NCI-H146 (cell line): ENCODE measurements at regions not wholly inside any gene's neighbourhood (a gene's known extent, or its start where the extent isn't known, plus 50 kb on each side); places are given as distances from the start of the nearest gene placed in this dataset.
A peak's percentile ranks its signal among the peaks of the same experiment; 100 is the strongest.
"Not testable (repeated sequence)": the region's sequence is repeated elsewhere in the genome, so short reads cannot be mapped to it uniquely, and the experiment has no call there.

Experiments used
- DNase-seq: peaks from one replicate; lab custom pipeline; 2025; lab: John Stamatoyannopoulos, UW

DNA sequence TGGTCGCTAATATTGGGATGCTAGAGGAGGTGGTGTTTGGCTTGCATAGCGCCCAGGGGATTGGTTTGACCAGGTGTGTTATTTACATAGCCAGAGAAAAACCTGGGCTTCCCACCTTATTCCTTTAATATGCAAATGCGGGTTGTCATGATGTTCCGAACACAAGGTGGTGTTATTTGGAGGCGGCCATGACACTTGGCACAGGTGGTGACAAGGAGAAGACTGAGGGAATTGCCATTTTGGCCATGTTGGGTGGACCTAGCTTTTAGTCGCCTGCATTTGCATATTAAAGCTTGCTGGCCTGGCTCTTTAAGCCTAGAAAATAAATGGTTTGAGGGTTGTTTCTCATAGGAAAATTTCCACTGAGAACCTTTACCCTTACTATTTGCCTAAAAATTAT is 490.5 kb downstream of the SIPA1L2 start:
- no peak for DNase-seq

DNA sequence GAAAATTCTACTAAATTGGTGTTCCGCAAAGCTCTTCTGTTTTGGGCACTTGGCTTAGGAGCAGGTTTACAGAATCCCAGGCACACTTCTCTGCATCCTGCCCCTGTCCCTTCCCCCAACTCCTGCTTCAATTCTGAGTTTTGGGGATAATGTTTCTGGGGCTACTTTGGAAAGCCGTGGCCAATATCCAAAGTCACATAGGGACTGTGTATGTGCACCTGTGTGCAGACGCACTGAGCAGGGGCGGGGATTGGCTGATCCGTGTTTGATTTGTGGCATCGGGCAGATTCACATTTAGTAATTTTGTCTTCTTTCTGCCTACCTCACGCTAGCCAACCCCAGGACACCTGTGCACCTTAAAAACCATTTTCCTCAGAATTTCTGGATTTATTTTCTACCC is 491.9 kb downstream of the SIPA1L2 start:
- no peak for DNase-seq

DNA sequence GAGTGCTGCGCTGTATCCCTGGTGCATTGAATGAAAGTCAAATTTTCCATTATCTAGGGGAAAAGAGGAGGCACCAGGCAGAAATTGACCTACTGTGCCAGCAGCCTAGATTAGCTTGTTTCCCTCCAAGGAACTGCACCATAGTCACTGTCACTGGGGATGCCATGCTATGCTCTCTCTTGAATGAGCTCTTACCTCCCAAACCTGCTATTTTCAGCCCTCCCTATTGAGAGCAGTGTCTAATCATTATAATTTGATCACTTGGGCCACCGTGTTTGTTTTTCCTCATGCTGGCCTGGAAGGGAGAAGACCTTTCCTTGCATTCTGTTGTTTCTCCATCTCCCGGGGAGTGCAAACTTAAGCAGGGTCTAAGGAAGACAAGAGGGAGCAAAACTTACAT is 492.9 kb downstream of the SIPA1L2 start:
- peak; percentile 29 for DNase-seq

DNA sequence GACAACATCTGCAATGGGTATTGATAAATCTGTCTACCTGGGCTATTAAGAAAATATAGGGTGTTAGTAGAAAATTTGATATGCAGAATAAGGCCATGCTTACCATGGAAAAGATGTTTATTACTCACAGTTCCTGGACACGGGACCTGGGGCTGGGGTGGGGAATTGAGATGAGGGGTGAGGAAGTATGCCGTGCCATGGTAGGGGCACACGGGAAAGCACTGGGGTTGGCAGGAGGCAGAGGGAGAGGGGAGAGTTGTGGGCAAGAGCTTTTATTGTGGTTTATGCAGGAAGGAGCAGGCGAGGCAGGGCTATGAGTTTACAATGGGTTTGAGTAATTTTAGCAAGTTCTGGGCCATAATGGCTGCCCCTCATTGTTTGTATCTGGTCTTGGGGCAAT is 493.8 kb downstream of the SIPA1L2 start:
- no peak for DNase-seq

DNA sequence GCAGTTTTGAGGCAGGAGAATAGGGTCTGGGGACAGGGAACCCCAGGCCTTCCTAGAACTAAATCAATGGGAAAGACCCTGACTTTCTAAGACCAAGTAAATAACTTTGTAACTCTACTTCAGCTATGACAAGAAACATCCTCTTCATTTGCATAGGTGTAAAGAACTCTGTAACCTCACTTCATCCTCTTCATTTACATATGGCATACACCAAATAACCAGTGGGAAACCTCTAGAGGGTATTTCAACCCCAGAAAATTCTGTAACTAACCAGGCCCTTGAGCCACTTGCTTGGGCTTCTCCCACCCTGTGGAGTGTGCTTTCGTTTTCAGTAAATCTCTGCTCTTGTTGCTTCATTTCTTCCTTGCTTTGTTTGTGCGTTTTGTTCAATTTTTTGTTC is 495.6 kb downstream of the SIPA1L2 start:
- no peak for DNase-seq

DNA sequence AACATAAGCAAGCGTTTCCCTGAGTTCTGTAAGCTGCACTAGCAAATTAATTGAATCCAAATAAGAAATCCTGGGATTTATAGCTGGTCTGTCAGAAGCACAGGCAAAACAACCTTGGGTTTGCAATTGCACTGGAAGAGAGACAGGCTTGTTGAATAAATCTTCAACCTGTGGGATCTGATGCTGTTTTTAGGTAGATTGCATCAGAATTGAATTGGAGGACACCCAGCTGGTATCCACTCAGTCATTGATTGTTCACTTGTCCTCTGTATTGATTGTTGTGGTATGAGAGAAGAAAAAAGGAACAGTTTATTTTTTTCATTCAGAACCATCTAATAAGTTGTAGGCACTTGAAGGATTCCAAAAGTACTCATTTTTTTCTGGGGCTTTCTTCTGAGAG is 497.4 kb downstream of the SIPA1L2 start:
- peak; percentile 12 for DNase-seq

DNA sequence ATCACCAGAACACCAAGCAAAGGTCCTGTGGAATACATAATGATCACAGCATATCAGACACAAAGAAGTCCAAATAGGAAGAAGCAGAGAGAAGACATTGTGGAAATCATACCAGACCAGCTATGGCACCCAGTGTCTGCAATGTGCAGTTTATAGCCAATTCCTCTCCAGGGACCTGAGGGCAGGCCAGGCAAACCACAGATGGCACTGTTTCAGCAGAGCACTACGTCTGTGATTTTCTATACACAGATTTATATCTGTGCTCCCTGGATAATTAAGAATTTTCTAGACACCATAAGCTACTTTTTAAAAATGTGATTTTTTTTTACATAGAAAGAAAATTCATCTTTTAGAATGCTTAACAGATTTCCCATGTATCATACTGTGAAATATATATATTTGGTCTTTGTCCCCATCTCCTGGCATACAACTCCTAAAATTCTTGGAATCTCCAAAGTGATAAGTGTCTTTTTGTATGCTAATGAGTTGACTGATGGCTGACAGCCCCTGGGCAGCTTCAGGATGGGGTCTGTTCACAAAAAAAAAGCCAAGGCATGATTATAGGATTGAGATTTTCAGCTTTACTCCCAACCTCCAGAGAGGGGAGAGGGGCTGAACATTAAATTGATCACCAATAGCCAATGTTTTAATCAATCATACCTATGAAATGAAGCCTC is 498.1 kb downstream of the SIPA1L2 start:
- DNase-seq: no peak

DNA sequence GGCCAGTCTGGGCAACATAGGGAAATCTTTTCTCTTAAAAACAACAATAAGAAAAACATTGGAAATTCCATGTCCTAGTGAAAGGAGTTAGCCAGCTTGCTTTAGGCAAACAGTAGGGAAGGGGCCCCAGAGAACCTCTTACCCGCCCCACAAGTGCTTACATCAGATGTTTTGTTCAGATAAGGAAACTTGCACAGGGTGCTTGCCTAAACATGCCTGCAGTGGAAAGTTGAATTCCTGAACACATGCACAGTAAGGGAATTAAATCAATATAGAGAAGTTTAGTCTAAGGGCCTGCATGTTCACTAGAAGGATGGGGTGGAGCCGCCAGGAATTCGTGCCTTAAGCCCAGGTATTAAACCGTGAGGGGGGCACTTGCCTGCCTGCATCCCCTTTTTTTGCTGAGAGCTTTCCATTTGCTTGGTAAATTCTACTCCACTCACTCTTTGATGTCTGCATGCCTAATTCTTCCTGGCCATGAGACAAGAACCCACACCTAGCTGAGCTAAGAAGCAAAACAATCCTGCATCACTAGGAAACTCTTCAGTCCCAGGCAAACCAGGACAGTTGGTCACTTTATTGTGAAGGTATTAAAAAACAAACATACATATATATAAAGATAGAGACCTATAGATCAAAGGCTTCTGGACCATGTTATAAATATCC is 499.0 kb downstream of the SIPA1L2 start:
- DNase-seq: no peak

DNA sequence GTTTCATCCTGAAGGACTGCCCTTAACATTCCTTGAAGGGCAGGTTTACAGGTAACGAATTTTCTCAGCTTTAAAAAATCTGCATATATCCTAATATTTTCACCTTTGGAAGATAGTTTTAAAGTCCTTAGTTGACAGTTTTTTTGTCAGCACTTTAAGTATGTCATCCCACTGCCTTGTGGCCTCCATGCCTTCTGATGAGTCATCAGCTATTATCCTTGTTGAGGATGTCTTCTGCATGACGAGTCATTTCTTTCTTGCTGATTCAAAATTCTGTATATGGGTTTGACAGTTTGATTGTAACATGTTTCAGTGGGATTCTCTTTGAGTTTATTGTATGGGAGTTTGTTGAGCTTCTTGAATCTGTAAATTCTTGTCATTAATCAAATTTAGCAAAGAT is 500.6 kb downstream of the DISC1 start:
- DNase-seq: no peak

DNA sequence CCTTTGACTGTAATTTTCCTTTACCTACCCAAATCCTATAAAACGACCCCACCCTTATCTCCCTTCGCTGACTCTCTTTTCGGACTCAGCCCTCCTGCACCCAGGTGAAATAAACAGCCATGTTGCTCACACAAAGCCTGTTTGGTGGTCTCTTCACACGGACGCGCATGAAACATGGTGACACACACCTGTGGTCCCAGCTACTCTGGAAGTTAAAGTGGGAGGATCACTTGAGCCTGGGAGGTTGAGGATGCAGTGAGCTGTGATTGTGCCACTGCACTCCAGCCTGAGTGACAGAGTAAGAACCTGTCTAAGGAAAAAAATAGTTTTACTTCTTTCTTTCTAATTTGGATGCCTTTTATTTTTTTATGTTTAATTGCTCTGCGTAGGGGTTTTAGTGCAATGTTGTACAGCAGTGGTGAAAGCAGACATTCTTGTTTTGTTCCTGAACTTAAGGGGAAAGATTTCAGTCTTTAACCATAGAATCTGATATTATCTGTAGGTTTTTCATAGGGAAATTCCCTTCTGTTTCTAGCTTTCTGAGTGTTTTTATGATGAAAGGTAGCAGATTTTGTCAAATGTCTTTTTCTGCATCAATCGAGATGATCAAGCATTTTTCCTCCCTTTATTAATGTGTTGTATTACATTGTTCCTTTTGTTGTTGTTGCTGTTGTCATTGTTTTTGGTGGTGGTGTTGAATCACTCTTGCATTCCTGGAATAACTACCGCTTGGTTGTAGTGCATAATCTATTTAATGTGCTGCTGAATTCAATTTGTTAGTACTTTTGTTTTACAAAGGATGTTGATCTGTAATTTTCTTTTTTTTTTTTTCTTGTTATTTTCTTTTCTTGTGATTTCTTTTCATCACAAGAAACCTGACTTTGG is 497.4 kb downstream of the DISC1 start:
- DNase-seq: no peak

DNA sequence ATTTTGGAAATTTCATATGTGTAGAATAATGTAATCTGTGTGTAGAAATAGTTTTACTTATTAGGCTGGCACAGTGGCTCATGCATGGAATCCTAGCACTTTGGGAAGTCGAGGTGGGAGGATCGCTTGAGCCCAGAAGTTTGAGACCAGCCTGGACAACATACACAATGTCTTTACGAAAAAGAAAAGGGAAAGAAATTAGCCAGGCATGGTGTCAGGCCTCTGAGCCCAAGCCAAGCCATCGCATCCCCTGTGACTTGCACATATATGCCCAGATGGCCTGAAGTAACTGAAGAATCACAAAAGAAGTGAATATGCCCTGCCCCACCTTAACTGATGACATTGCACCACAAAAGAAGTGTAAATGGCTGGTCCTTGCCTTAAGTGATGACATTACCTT is 491.3 kb downstream of the DISC1 start:
- not testable (repeated sequence) for DNase-seq

DNA sequence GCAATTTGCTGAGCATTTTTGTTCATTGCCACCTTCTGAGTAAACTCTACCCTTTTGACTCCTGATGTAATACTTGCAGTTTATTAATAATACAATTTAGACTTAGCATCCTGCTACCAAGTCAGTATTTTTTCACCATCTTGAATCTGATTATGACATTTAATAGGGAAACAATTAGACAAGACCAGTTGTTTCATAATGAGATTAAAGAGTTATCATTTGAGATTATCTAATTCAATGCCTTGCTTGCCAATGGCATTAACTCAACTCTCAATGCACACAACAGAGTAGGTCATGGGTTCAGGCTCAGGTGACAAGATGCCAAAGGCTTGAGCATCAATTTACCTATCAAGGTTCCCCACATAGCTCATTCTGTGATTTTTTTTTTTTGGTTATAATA is 488.4 kb downstream of the DISC1 start:
- DNase-seq: no peak

DNA sequence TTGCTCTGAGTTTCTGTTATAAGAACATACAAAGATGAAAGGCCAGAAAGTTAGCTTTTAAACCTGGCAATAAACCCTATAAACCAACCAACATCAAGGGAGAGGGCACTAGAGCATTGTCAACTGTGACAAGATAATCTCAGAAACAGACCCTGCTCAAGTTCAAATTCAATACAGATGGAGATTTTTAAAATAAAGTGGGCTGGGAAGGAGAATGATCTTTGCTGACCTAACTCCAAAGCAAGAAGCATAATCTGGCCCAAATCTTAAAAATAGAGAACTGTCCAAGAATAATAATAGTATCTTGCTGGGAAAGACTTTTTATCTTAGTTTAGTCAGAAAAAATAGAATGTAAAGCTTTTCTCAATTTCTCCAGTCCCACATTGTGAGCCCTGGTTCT is 485.5 kb downstream of the DISC1 start:
- DNase-seq: no peak

DNA sequence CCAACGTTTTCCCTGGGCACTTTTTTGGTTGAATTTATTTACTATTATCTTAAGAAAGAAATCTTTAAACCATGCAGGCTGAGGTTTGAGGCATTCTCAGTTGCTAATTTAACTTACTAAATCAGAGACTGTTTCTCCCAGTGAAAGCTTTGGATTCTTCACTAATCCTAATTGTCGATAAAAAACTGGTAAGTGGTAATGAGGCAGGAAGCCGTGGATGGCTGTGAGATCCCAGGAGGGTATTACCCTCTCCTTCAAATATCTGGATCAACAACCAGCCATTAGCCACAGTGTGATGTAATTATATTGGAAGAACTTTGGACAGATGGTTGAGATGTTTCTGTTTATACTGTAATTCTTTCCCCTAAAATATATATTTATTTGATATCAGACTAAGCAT is 485.0 kb downstream of the DISC1 start:
- no peak for DNase-seq

DNA sequence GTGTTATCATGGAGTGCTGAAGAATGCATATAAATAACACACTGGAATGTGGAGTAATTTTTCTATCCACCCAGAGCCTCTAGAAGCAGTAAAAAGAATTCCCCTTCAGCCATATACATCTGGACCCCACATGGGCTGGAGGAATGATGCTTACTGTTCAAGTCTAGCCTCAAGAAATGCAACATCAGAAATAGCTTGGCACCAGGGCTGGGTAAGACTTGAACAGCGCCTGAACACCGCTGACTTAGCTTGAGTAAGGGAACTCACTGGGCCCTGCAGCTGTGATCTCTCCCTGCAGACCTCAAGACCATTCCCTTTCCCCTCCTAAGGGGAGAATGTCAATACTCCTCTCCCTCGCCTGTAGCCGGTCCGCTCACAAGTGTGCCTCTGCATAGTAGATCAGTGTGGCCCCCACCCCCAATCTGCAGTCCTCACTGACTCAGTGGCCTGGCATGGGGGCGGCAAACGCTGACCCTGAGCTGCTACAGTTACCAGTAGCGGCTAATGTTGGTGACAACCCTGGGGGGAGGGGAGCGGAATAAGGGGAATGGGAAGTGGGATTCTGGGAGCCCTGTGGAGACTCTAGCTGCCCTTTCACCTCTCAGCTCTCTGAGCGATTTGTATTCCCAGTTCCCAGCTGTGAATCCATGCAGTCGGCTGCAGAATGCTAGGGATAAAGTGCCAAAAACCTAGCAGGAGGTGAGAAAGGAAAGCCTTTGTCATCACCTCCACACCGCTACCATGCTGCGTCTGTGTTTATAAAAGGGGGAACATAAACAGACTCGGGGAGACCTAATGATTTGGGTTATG is 483.9 kb downstream of the DISC1 start:
- DNase-seq: peak; percentile 73

DNA sequence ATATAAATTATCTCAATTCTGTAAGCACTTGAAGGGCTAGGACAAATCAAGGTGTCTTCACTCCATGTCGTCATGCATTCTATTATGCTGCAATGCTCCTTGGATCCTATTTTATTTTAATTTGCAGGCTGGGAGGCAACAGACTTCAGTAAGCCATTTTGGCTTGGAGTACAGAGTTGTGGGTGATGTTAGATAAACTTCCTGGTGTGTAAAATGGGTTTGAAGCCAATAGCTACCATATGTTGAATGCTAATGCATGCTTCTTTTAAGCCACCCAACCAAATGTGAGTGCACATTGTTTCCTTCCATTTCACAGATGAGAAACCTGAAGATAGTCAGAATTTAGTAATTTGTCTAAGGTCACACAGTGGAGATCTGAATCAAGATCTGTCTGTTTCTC is 482.8 kb downstream of the DISC1 start:
- no peak for DNase-seq

DNA sequence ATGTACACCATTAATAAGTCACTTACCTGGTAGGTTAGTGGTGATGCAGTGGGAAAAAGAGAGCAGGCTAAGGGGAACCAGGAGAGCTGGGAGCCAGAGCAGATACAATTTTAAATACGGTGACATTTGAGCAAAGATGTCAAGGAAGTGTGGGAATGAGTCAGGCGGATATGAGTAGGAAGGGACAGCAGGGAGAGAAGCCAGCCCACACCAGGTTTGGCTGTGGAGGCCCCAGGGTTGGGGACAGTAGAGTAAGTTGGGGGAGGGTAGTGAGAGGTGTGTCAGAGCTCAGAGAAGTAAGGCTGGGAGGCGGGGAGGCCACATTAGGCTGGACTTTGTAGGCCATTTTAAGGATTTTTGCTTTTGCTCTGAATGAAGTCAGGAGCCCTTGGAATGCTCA is 482.0 kb downstream of the DISC1 start:
- DNase-seq: no peak

DNA sequence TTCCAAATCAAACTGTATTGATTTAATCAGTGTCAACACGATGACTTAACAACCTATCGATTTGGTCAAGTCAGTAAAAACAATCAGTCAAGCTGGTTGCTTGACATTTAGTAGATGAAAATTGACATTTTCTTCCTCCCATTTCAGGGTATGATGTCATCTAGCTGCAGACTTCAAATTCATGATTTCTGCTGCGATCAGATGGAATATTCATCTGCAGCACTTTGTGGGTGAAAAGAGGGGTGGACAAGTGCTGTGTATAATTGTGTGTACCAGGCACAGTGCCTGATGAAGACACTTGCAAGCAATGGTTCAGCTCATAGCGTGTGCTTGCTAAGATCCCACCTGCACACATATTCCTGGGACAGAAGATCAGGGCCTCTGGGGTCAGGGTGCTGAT is 479.8 kb downstream of the DISC1 start:
- peak; percentile 11 for DNase-seq

DNA sequence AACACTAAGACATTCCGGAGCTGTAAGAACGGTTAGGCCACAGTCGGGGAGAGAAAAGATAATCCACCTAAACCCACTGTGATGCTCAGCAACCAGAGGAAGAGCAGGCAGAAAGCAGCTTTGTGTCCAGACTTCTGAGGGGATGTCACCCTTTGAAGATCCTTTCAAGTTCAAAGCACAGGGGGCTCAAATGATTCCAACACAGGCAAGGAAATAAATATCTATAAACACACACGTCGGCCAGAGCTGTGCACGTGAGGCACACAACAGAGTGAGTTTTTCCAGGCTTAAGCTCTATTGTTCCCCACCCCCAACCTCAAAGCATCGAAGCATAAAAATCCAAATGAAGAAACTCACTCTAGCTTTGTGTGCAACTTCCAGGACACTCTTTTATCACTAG is 479.0 kb downstream of the DISC1 start:
- DNase-seq: no peak

DNA sequence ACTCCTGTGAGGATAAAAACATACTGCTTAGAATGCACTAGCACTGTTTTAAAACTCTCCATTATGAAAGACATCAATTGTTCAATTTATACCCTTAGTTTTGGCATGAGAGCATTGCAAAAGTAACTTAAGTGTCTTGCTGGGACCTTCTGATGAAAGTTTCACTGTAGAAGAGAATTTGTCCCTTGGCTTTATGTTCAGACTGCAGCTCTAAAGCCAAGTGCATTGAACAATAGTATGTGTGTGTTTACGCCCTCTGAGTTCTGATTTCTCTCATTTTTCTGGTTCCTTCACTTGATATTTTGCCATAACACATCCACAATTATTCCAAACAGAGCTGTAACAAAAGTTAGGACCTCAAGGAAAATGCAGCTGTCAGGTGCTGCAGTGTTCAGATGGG is 474.6 kb downstream of the DISC1 start:
- no peak for DNase-seq

DNA sequence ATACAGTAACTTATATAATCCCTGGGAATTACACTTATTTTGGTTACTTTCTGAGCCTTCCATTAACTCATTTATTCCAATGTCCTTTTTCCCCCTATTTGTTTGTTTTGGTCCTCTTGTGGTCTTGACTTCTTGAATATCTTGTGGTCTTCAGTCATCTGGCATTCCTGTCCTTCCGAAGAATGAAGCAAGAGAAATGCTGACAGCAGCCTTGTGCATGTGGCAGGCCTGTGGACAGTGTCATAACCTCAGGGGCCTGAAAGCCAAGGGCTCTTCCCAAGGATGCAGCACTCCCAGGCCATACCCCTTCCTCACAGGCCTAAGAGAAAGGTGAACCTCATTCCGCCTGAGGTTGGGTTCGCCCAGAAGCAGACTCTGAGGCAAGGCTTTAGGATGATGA is 470.2 kb downstream of the DISC1 start:
- DNase-seq: no peak
